ENCODE measurements at regions not wholly inside any gene's neighbourhood (a gene's known extent, or its start where the extent isn't known, plus 50 kb on each side); places are given as distances from the start of the nearest gene placed in this dataset.
A peak's percentile ranks its signal among the peaks of the same experiment; 100 is the strongest.

GRCh38 chr2:237026981-237027711 lies 58.5 kb upstream of the COPS8 start:
- Histone ChIP-seq H2AFZ (ENCODE audit: low read depth) (no peak overlapping the region), H3F3A (replicated peaks; ENCODE audit: insufficient read depth) (no peaks in the 10 kb centered on the region), H3K79me2 (ENCODE audit: insufficient read depth) (no peaks in the 10 kb centered on the region), H3K9me2 (no peaks in the 10 kb centered on the region), H4K20me1 (ENCODE audit: insufficient read depth) (no peaks in the 10 kb centered on the region), H3K9me3 (no peaks in the 10 kb centered on the region), H3K27me3 (ENCODE audit: insufficient read depth) (no peaks in the 10 kb centered on the region), H3K9ac (no peak overlapping the region), H3K4me3 (ENCODE audit: low read depth in 2 of 2, low read length in 1 of 2) (no peak overlapping the region; a peak in 1 of 4 replicates), H3K4me1 (ENCODE audit: control insufficient read depth in 1 of 2, insufficient read depth in 2 of 2, low read depth in 1 of 2, low read length in 1 of 2) (no peaks in the 10 kb centered on the region), H3K4me2 (no peak overlapping the region), H3K36me3 (replicated peaks in 1 of 2; ENCODE audit: control insufficient read depth in 1 of 2, insufficient read depth in 2 of 2, low read length in 1 of 2) (no peaks in the 10 kb centered on the region), H3K27ac (ENCODE audit: low read depth in 2 of 2, low read length in 1 of 2) (no peak overlapping the region)
- ChIA-PET POLR2A (no interaction called here), CTCF (interaction anchor here (0.5 to 4.7 kb wide), 27 partner anchors 10 to 684 kb away, joined by 3 to 65 read pairs (median 3); no protein-coding TSS in a partner anchor)
- WGBS (ENCODE audit: low lambda C conversion rate), result 35% methylated on average over 6 of the region's 8 CpGs
- TF ChIP-seq POLR2AphosphoS5 (IDR thresholded peaks at IDR 0.05; ENCODE audit: low read depth, low read length) (no peak), CTCF (IDR thresholded peaks at IDR 0.05) (peak; percentile 68), RAD21 (IDR thresholded peaks at IDR 0.05; ENCODE audit: low read length) (peak; percentile 83), SIN3A (IDR thresholded peaks at IDR 0.05; ENCODE audit: borderline replicate concordance, low read depth, low read length) (no peak), USF1 (IDR thresholded peaks at IDR 0.05; ENCODE audit: borderline replicate concordance, low read depth) (no peak), SMC3 (IDR thresholded peaks at IDR 0.05; ENCODE audit: low read depth, low read length) (peak; percentile 78), NRF1 (IDR thresholded peaks at IDR 0.05; ENCODE audit: low read depth, low read length) (no peak)
- DNase-seq, result peak; percentile 60

GRCh38 chr2:237027712-237028029 lies 58.0 kb upstream of the COPS8 start:
- H3K9me2 ChIP-seq, result no peaks in the 10 kb centered on the region
- WGBS (ENCODE audit: low lambda C conversion rate), result 37% methylated on average over 5 of the region's 5 CpGs
- no peak overlapping the region for H3K9ac ChIP-seq
- H2AFZ ChIP-seq (ENCODE audit: low read depth), result no peak overlapping the region
- no peak overlapping the region for H3K4me2 ChIP-seq
- POLR2A ChIA-PET, result no interaction called here
- no peaks in the 10 kb centered on the region for H3K79me2 ChIP-seq (ENCODE audit: insufficient read depth)
- no peak overlapping the region for H3K27ac ChIP-seq (ENCODE audit: low read depth in 2 of 2, low read length in 1 of 2)
- no peaks in the 10 kb centered on the region for H3K4me1 ChIP-seq (ENCODE audit: control insufficient read depth in 1 of 2, insufficient read depth in 2 of 2, low read depth in 1 of 2, low read length in 1 of 2)
- no peak for TF ChIP-seq EZH2phosphoT487 (IDR thresholded peaks at IDR 0.05; ENCODE audit: borderline replicate concordance, low read depth)
- no peak for TF ChIP-seq REST (IDR thresholded peaks at IDR 0.05; ENCODE audit: low read depth, low read length)
- TF ChIP-seq GABPA (IDR thresholded peaks at IDR 0.05; ENCODE audit: low read depth), result no peak
- TF ChIP-seq TAF1 (IDR thresholded peaks at IDR 0.05; ENCODE audit: borderline replicate concordance, low read depth, low read length), result no peak
- TF ChIP-seq PBX3 (IDR thresholded peaks at IDR 0.05), result no peak
- H3K9me3 ChIP-seq, result no peaks in the 10 kb centered on the region
- no peaks in the 10 kb centered on the region for H3F3A ChIP-seq (replicated peaks; ENCODE audit: insufficient read depth)
- H3K27me3 ChIP-seq (ENCODE audit: insufficient read depth), result no peaks in the 10 kb centered on the region
- no peak for DNase-seq
- no peaks in the 10 kb centered on the region for H3K36me3 ChIP-seq (replicated peaks in 1 of 2; ENCODE audit: control insufficient read depth in 1 of 2, insufficient read depth in 2 of 2, low read length in 1 of 2)
- no peak overlapping the region; a peak in 1 of 4 replicates for H3K4me3 ChIP-seq (ENCODE audit: low read depth in 2 of 2, low read length in 1 of 2)
- no peaks in the 10 kb centered on the region for H4K20me1 ChIP-seq (ENCODE audit: insufficient read depth)
- CTCF ChIA-PET, result interaction anchor here (0.5 to 4.7 kb wide), 25 partner anchors 10 to 684 kb away, joined by 3 to 65 read pairs (median 3); no protein-coding TSS in a partner anchor
